ENCODE measurements at regions not wholly inside any gene's neighbourhood (a gene's known extent, or its start where the extent isn't known, plus 50 kb on each side); places are given as distances from the start of the nearest gene placed in this dataset.

- no peak for TF ChIP-seq CTCF (IDR thresholded peaks at IDR 0.05)
- no peak for TF ChIP-seq POLR2A (IDR thresholded peaks at IDR 0.05)
Measured at GRCh38 chr2:63723709-63724108, 118.0 kb upstream of the UGP2 start.

Measured in gastroesophageal sphincter (tissue), 3 donors.